Small intestine (tissue), 7 donors: ENCODE measurements at regions not wholly inside any gene's neighbourhood (a gene's known extent, or its start where the extent isn't known, plus 50 kb on each side); places are given as distances from the start of the nearest gene placed in this dataset.

Experiments
- DNase-seq, 2 donors: peaks; one replicate each; pipeline versions ENCODE4 v3.0.0 to v3.0.0-alpha.2; 2013
- FAIRE-seq: peaks from 2 replicates; lab custom pipeline; 2012; peaks lifted over from hg19 to GRCh38; lab: Jason Lieb, UNC
- H3K27ac ChIP-seq, 3 donors: one replicate each; pipeline ENCODE4 v1.5.1; 2013; ENCODE audit warnings: low read length in 2 of 3, mild to moderate bottlenecking in 2 of 3, control low read depth in 1 of 3, inconsistent platforms in 1 of 3, low read depth in 1 of 3, moderate library complexity in 1 of 3
- H3K27me3 ChIP-seq, 3 donors: one replicate each; pipeline ENCODE4 v1.6.1; 2013; ENCODE audit warnings: low read length in 3 of 3, inconsistent platforms in 1 of 3; ENCODE audit not compliant: control insufficient read depth in 3 of 3, insufficient read depth in 3 of 3
- H3K36me3 ChIP-seq, 3 donors: one replicate each; pipeline ENCODE4 v1.6.1; 2013; ENCODE audit warnings: low read length in 3 of 3, inconsistent platforms in 1 of 3, low read depth in 1 of 3, mild to moderate bottlenecking in 1 of 3, moderate library complexity in 1 of 3; ENCODE audit not compliant: control insufficient read depth in 3 of 3, insufficient read depth in 2 of 3
- H3K4me1 ChIP-seq, 3 donors: one replicate each; pipeline ENCODE4 v1.6.1; 2013; ENCODE audit warnings: low read length in 2 of 3, inconsistent platforms in 1 of 3, low read depth in 1 of 3, mild to moderate bottlenecking in 1 of 3, moderate library complexity in 1 of 3; ENCODE audit not compliant: control insufficient read depth in 3 of 3, insufficient read depth in 2 of 3
- H3K4me3 ChIP-seq, 3 donors: one replicate each; pipeline ENCODE4 v1.5.1; 2013; ENCODE audit warnings: low read length in 3 of 3, control low read depth in 1 of 3, inconsistent platforms in 1 of 3, low read depth in 1 of 3, mild to moderate bottlenecking in 1 of 3, moderate library complexity in 1 of 3
- H3K9me3 ChIP-seq, 2 donors: one replicate each; pipeline ENCODE4 v1.6.1; 2013; ENCODE audit warnings: low read depth in 1 of 2, low read length in 1 of 2; ENCODE audit not compliant: control insufficient read depth in 2 of 2, insufficient read depth in 1 of 2
- WGBS, 3 donors: extraction: QIAGEN DNeasy Blood & Tissue Kit; methylation state at CpG; one replicate each; pipeline ENCODE4 v1.1.7; 2013; 5-methylcytosine and 5-hydroxymethylcytosine counted together
- donor health status: healthy with polysubstance abuse.
- donor health status: control.
- donor health status: control.
- donor health status: Bipolar disorder and iron deficiency.
- donor health status: healthy.

DNA sequence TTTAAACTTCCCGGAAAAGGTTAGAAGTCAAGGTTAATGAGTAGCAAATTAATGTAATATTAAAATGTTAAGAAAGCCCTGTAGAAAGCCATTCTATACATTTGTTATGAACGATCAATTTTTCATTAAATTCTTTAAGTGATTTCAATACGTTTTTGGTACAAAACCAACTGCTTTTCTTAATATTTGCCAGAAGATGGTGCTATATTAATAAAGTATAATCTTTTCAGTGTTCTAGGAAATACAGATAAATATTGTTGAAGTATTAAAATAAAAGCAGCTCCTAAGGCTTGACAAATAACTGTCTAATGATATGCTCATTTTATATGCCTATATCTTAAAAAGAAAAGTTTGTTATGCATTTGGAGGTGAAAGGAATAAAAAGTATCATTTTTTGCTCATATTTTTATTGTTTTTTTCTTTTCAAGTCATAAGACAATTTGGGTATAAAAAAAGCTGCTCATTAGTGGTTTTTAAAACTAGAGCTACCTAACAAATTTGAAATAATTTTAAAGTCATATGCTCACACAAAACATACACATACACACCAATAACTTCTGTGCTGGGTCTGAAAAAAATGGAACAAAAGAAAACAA is 130.3 kb upstream of the POT1 start:
- H3K4me3 ChIP-seq, result no peak overlapping the region
- FAIRE-seq (no peak), DNase-seq (no peak)
- H3K4me1 ChIP-seq, result no peaks in the 10 kb centered on the region
- H3K27me3 ChIP-seq, result no peaks in the 10 kb centered on the region
- H3K27ac ChIP-seq, result no peak overlapping the region
- no peaks in the 10 kb centered on the region for H3K36me3 ChIP-seq
- no peaks in the 10 kb centered on the region for H3K9me3 ChIP-seq
- 22 to 42% (median 32%) methylated on average over 3 of the region's 3 CpGs for WGBS, 3 donors

DNA sequence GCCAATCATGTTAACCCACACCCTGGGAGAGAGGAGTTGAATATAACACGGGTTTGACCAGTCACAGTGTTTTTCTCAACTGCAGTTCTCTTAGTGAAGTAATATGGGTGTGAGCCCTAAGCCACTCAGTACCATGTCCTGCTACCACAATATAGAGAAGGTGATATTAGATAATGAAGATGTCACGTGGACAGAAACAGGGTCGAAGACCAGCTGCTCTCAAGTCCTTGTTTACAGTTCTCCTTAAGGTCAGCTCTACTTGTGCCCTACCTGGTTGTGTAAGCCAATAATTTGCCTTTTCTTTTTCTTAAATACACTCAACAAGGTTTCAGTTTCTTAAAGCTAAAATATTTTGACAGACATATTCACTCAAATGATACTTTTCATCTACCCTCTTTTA is 128.3 kb upstream of the POT1 start:
- Histone ChIP-seq H3K9me3 (no peaks in the 10 kb centered on the region), H3K4me3 (no peak overlapping the region), H3K27me3 (no peaks in the 10 kb centered on the region), H3K36me3 (no peaks in the 10 kb centered on the region), H3K27ac (no peak overlapping the region), H3K4me1 (no peaks in the 10 kb centered on the region)
- WGBS, 3 donors, result 16 to 46% (median 32%) methylated on average over 3 of the region's 3 CpGs
- FAIRE-seq (no peak), DNase-seq (peak in 1 of 2 donors; percentile 51)

DNA sequence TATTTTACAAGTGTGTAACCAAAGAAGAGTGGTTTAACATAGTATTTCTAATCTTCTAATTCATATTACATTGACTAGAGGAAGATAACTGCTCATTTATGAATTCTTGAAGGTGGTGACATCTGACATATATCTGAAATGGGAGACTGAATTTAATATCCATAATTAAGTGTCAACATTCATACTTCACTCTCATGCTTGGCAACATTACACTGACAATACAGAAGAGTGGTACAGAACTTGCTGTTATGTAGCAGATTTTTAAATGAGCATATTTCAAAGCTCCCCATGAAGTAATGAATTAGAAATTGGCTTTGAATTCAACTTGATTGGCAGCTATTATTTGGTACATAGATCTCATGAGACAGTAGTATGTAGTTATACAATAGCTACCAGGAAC is 125.8 kb upstream of the POT1 start:
- no peaks in the 10 kb centered on the region for H3K27me3 ChIP-seq
- no peak overlapping the region for H3K27ac ChIP-seq
- FAIRE-seq (no peak), DNase-seq (no peak)
- no peaks in the 10 kb centered on the region for H3K4me1 ChIP-seq
- no peaks in the 10 kb centered on the region for H3K9me3 ChIP-seq
- H3K36me3 ChIP-seq, result no peaks in the 10 kb centered on the region
- H3K4me3 ChIP-seq, result no peak overlapping the region

DNA sequence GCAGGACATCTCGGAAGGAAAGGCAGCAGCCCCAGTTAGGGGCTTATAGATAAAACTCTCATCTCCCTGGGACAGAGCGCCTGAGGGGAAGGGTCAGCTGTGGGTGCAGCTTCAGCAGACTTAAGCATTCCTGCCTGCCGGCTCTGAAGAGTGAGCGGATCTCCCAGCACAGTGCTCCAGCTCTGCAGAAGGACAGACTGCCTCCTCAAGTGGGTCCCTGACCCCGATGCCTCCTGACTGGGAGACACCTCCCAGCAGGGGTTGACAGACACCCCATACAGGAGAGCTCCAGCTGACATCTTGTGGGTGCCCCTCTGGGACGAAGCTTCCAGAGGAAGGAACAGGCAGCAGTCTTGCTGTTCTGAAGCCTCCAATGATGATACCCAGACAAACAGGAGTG is 117.1 kb upstream of the POT1 start:
- no peak for FAIRE-seq

DNA sequence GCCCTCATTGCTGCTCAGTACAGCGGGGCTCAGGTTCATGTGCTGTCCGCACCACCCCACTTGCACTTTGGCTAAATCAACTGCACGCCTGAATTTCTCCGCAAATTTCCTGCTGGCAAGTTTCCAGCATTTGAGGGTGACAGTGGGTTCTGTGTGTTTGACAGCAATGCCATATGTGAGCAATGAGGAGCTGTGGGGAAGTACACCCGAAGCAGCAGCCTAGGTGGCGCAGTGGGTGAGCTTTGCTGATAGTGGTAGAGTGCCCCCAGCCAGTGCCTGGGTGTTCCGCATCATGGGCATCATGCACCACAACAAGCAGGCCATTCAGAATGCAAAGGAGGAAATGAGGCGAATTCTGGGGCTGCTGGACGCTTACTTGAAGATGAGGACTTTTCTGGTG is 103.9 kb upstream of the POT1 start:
- FAIRE-seq, result no peak
- no peak overlapping the region for H3K4me3 ChIP-seq
- H3K9me3 ChIP-seq, result peaks cover 0 to 1% of the 10 kb centered on the region in 2 donors
- no peak overlapping the region for H3K27ac ChIP-seq
- H3K27me3 ChIP-seq, result no peaks in the 10 kb centered on the region
- H3K36me3 ChIP-seq, result no peaks in the 10 kb centered on the region
- DNase-seq, result peak in 1 of 2 donors; percentile 2
- WGBS, 3 donors, result 74 to 80% (median 74%) methylated on average over 9 of the region's 9 CpGs
- H3K4me1 ChIP-seq, result no peaks in the 10 kb centered on the region

More for the DNA sequence above, 117.1 kb upstream of the POT1 start:
- Histone ChIP-seq H3K9me3 (no peaks in the 10 kb centered on the region), H3K27ac (no peak overlapping the region), H3K36me3 (no peaks in the 10 kb centered on the region), H3K27me3 (no peaks in the 10 kb centered on the region), H3K4me1 (no peaks in the 10 kb centered on the region), H3K4me3 (no peak overlapping the region)
- 79 to 92% (median 89%) methylated on average over 6 of the region's 6 CpGs for WGBS, 3 donors
- no peak for DNase-seq

DNA sequence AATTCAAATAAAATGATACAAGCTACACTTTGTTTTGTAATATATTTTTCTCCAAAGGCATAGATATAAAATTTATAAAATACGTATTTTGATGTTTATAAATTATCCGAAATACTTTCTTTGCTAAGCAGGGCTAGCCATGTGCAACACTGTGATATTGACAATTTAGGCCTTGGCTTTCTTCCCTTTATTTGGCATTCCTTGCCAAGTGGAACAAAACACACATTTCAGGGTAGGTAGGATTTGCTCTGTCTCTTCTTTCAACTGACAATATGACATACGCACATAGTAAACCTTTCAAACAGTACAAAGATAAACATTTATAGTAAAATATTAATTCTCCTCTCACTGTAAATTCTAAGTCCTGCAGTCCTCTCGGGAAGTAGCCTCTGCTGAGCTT is 103.3 kb upstream of the POT1 start:
- FAIRE-seq (no peak), DNase-seq (no peak)
- peaks cover 0 to 1% of the 10 kb centered on the region in 2 donors for H3K9me3 ChIP-seq
- H3K4me3 ChIP-seq, result no peak overlapping the region
- H3K4me1 ChIP-seq, result no peaks in the 10 kb centered on the region
- H3K27ac ChIP-seq, result no peak overlapping the region
- H3K36me3 ChIP-seq, result no peaks in the 10 kb centered on the region
- 48 to 64% (median 56%) methylated on average over 4 of the region's 4 CpGs for WGBS, 3 donors
- H3K27me3 ChIP-seq, result no peaks in the 10 kb centered on the region

DNA sequence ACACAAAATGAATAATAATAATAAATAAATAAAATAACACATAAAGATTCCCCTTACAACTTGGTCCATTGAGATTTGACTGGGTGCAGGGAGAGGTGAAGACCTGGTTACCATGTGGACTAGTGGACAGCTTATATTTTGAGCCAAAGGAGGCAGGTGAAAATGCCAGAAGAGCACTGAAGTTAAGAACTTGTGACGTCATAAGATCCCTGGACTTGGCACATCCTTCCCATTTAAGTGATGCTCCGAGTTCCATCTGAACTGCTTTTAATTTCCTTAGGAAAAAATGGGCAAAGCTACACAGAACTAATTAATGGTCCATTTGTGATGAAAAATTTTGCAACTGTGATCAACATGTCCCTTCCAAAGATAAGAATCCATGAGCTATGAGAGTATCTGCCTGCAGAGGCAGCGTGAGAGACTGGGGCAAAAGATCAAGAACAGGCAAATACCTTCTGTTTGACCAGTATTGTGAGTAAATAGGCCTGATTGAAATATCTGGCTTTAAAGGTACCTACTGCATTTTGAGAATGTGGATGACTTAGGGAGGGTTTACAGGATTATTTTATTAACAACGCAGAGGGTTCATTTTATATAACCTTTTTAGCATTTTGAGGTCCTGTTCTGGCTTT is 101.2 kb upstream of the POT1 start:
- H3K4me1 ChIP-seq, result no peaks in the 10 kb centered on the region
- no peak for DNase-seq
- 65 to 80% (median 73%) methylated on average over 4 of the region's 4 CpGs for WGBS, 3 donors
- H3K36me3 ChIP-seq, result no peaks in the 10 kb centered on the region
- H3K4me3 ChIP-seq, result no peak overlapping the region
- peaks cover 0 to 1% of the 10 kb centered on the region in 2 donors for H3K9me3 ChIP-seq
- no peaks in the 10 kb centered on the region for H3K27me3 ChIP-seq
- FAIRE-seq, result no peak
- no peak overlapping the region for H3K27ac ChIP-seq

DNA sequence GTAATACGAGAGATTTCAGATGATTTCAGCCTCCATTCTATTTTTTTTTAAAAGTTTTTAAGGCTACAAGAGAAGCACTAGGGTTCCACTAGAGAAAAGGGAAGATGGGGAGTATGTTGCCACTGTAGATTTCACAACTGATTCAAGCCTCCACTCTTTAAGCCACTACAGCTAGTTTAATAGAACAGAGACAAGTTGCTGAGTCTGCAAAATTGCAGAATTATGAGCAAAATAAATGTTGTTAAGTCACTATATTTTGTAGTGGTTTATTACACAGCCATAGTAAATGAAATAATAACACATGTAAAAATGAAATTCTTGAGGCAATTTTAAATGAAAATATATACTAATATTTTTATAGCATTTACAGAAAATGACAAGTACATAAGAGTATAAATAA is 96.0 kb upstream of the POT1 start:
- H3K9me3 ChIP-seq, result no peaks in the 10 kb centered on the region
- no peaks in the 10 kb centered on the region for H3K4me1 ChIP-seq
- H3K27ac ChIP-seq, result no peak overlapping the region
- DNase-seq (no peak), FAIRE-seq (peak; percentile 57)
- H3K27me3 ChIP-seq, result no peaks in the 10 kb centered on the region
- no peaks in the 10 kb centered on the region for H3K36me3 ChIP-seq
- 85 to 91% (median 89%) methylated on average over 1 of the region's 1 CpG for WGBS, 3 donors
- H3K4me3 ChIP-seq, result no peak overlapping the region

DNA sequence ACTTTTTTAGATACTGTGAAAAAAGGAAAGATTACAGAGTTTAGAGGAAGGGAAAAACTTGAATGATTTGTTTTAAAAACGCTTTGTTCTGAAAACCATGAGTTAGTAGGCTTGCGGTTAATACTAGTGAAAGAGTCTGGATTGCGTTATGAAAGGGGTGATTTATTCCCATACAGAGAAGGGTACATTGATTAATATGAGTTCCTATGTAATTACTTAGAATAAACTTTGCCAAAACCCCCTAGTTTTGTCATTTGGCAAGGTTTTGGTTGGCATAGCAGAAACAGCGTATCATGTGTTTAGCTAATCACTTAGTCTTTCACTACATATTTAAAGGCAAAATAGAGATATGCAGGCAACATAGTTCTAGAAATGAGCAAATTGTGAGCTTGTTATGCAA is 91.2 kb upstream of the POT1 start:
- WGBS, 3 donors, result 80 to 89% (median 88%) methylated on average over 4 of the region's 4 CpGs
- no peaks in the 10 kb centered on the region for H3K36me3 ChIP-seq
- H3K4me3 ChIP-seq, result no peak overlapping the region
- no peaks in the 10 kb centered on the region for H3K4me1 ChIP-seq
- DNase-seq (no peak), FAIRE-seq (no peak)
- H3K9me3 ChIP-seq, result no peaks in the 10 kb centered on the region
- H3K27me3 ChIP-seq, result peaks cover 0 to 2% (median 0%) of the 10 kb centered on the region in 3 donors
- no peak overlapping the region for H3K27ac ChIP-seq
